ENCODE measurements at regions not wholly inside any gene's neighbourhood (a gene's known extent, or its start where the extent isn't known, plus 50 kb on each side); places are given as distances from the start of the nearest gene placed in this dataset.

- Histone ChIP-seq H2AFZ (ENCODE audit: low read length) (no peak overlapping the region), H3K4me2 (ENCODE audit: low read length) (no peak overlapping the region), H3K36me3 (ENCODE audit: insufficient read depth, low read length) (no peaks in the 10 kb centered on the region), H3K27ac (ENCODE audit: low read depth, low read length, poor library complexity, severe bottlenecking) (no peak overlapping the region), H3K4me3 (ENCODE audit: low read depth, low read length, poor library complexity, severe bottlenecking) (no peak overlapping the region), H3K9me2 (ENCODE audit: insufficient read depth, low read length) (no peaks in the 10 kb centered on the region), H3K4me1 (ENCODE audit: insufficient read depth, low read length, poor library complexity, severe bottlenecking) (no peaks in the 10 kb centered on the region), H3K79me2 (ENCODE audit: insufficient read depth, low read depth, low read length) (no peaks in the 10 kb centered on the region), H3K9me3 (ENCODE audit: low read length) (no peaks in the 10 kb centered on the region), H4K20me1 (ENCODE audit: insufficient read depth, low read length) (no peaks in the 10 kb centered on the region)
- no peak for TF ChIP-seq EZH2phosphoT487 (IDR thresholded peaks at IDR 0.05; ENCODE audit: borderline replicate concordance, low read depth, low read length)
- no peak for TF ChIP-seq CTCF (conservative IDR thresholded peaks at IDR 0.05; ENCODE audit: low read length)
- intact Hi-C loops (cut with micrococcal nuclease; ENCODE audit: unreplicated experiment): no loop called here
- ChIA-PET POLR2A (interaction anchor here (0.6 kb wide), 1 partner anchor 10 kb away, joined by 3 read pairs; no protein-coding TSS in a partner anchor), CTCF (ENCODE audit: unreplicated experiment) (no interaction called here)
- BruUV-seq (replicated peaks): no TSS peak
- no peak for DNase-seq (ENCODE audit: low spot score)
These were observed 417.4 kb downstream of the CETN3 start for GRCh38 chr5:89992201-89992600.

- TF ChIP-seq CTCF (conservative IDR thresholded peaks at IDR 0.05; ENCODE audit: low read length) (no peak), EZH2phosphoT487 (IDR thresholded peaks at IDR 0.05; ENCODE audit: borderline replicate concordance, low read depth, low read length) (no peak)
- intact Hi-C loops (cut with micrococcal nuclease; ENCODE audit: unreplicated experiment): no loop called here
- CTCF ChIA-PET (ENCODE audit: unreplicated experiment): no interaction called here
- no peak overlapping the region for H3K4me3 ChIP-seq (ENCODE audit: low read depth, low read length, poor library complexity, severe bottlenecking)
- no peak overlapping the region for H3K27ac ChIP-seq (ENCODE audit: low read depth, low read length, poor library complexity, severe bottlenecking)
- no peak overlapping the region for H3K4me2 ChIP-seq (ENCODE audit: low read length)
- H3K36me3 ChIP-seq (ENCODE audit: insufficient read depth, low read length): no peaks in the 10 kb centered on the region
- no peaks in the 10 kb centered on the region for H3K79me2 ChIP-seq (ENCODE audit: insufficient read depth, low read depth, low read length)
- no peaks in the 10 kb centered on the region for H3K9me2 ChIP-seq (ENCODE audit: insufficient read depth, low read length)
- no peak overlapping the region for H2AFZ ChIP-seq (ENCODE audit: low read length)
- POLR2A ChIA-PET: no interaction called here
- no peaks in the 10 kb centered on the region for H3K4me1 ChIP-seq (ENCODE audit: insufficient read depth, low read length, poor library complexity, severe bottlenecking)
- no TSS peak for BruUV-seq (replicated peaks)
- DNase-seq (ENCODE audit: low spot score): no peak
- H4K20me1 ChIP-seq (ENCODE audit: insufficient read depth, low read length): no peaks in the 10 kb centered on the region
- H3K9me3 ChIP-seq (ENCODE audit: low read length): no peaks in the 10 kb centered on the region
These were observed 418.0 kb downstream of the CETN3 start for GRCh38 chr5:89991592-89991991.

GRCh38 chr5:89989776-89990175 lies 419.8 kb downstream of the CETN3 start:
- no peak for DNase-seq (ENCODE audit: low spot score)
- CTCF ChIA-PET (ENCODE audit: unreplicated experiment): no interaction called here
- H3K4me1 ChIP-seq (ENCODE audit: insufficient read depth, low read length, poor library complexity, severe bottlenecking): no peaks in the 10 kb centered on the region

More at GRCh38 chr5:89989776-89990175, 419.8 kb downstream of the CETN3 start:
- H3K27ac ChIP-seq (ENCODE audit: low read depth, low read length, poor library complexity, severe bottlenecking): no peak overlapping the region
- no peak overlapping the region for H2AFZ ChIP-seq (ENCODE audit: low read length)
- H3K4me3 ChIP-seq (ENCODE audit: low read depth, low read length, poor library complexity, severe bottlenecking): no peak overlapping the region
- no TSS peak for BruUV-seq (replicated peaks)
- no peaks in the 10 kb centered on the region for H3K36me3 ChIP-seq (ENCODE audit: insufficient read depth, low read length)
- H3K4me2 ChIP-seq (ENCODE audit: low read length): no peak overlapping the region
- intact Hi-C loops (cut with micrococcal nuclease; ENCODE audit: unreplicated experiment): no loop called here
- POLR2A ChIA-PET: interaction anchor here (0.7 to 1.0 kb wide), 2 partner anchors 12 to 1009 kb away, joined by 3 read pairs; no protein-coding TSS in a partner anchor
- no peaks in the 10 kb centered on the region for H3K9me2 ChIP-seq (ENCODE audit: insufficient read depth, low read length)
- no peak for TF ChIP-seq EZH2phosphoT487 (IDR thresholded peaks at IDR 0.05; ENCODE audit: borderline replicate concordance, low read depth, low read length)
- TF ChIP-seq CTCF (conservative IDR thresholded peaks at IDR 0.05; ENCODE audit: low read length): no peak
- H4K20me1 ChIP-seq (ENCODE audit: insufficient read depth, low read length): no peaks in the 10 kb centered on the region
- no peaks in the 10 kb centered on the region for H3K79me2 ChIP-seq (ENCODE audit: insufficient read depth, low read depth, low read length)
- H3K9me3 ChIP-seq (ENCODE audit: low read length): no peaks in the 10 kb centered on the region

All from OCI-LY7 (cell line).